Nephron (organoid): ENCODE measurements at regions not wholly inside any gene's neighbourhood (a gene's known extent, or its start where the extent isn't known, plus 50 kb on each side); places are given as distances from the start of the nearest gene placed in this dataset.

Experiments used
- H3K27ac Mint-ChIP-seq, 3 experiments: 2 replicates each; pipeline ENCODE4 v1.8.0; 2020; ENCODE audit warnings: mixed read lengths in 3 of 3, mild to moderate bottlenecking in 2 of 3, moderate library complexity in 1 of 3
- H3K27me3 Mint-ChIP-seq: 2 replicates; pipeline ENCODE4 v1.8.0; 2021; ENCODE audit warnings: low read depth, mild to moderate bottlenecking, moderate library complexity, mixed read lengths
- H3K36me3 Mint-ChIP-seq: 2 replicates; pipeline ENCODE4 v1.8.0; 2020; ENCODE audit warnings: low read depth, mixed read lengths
- H3K4me1 Mint-ChIP-seq: 2 replicates; pipeline ENCODE4 v1.8.0; 2020; ENCODE audit warnings: mixed read lengths
- H3K4me3 Mint-ChIP-seq, 3 experiments: 2 replicates each; pipeline ENCODE4 v1.8.0; 2020; ENCODE audit warnings: mild to moderate bottlenecking in 3 of 3, mixed read lengths in 3 of 3, moderate library complexity in 2 of 3
- H3K9me3 Mint-ChIP-seq: 2 replicates; pipeline ENCODE4 v1.8.0; 2020; ENCODE audit warnings: mixed read lengths
- CTCF ChIP-seq, 3 experiments: fragments of 200-600 bp; sonication (generic); IDR thresholded peaks; one replicate each; pipeline ENCODE4 v1.5.0; 2021; ENCODE audit warnings: antibody characterized with exemption in 3 of 3; ENCODE audit not compliant: unreplicated experiment in 3 of 3

- no peak overlapping the region for H3K27ac Mint-ChIP-seq
- no peaks in the 10 kb centered on the region for H3K4me1 Mint-ChIP-seq
- no peak for TF ChIP-seq CTCF (IDR thresholded peaks at IDR 0.05; ENCODE audit: unreplicated experiment in 3 of 3)
- no peaks in the 10 kb centered on the region for H3K36me3 Mint-ChIP-seq
- peaks cover 4% of the 10 kb centered on the region for H3K27me3 Mint-ChIP-seq
- H3K4me3 Mint-ChIP-seq = no peak overlapping the region
- H3K9me3 Mint-ChIP-seq = peaks cover 44% of the 10 kb centered on the region
Observed at GRCh38 chr18:67742954-67743353, 226.4 kb upstream of the DSEL start.

GRCh38 chr18:67742525-67742924 is 226.0 kb upstream of the DSEL start:
- no peak overlapping the region for H3K4me3 Mint-ChIP-seq
- peaks cover 43% of the 10 kb centered on the region for H3K9me3 Mint-ChIP-seq
- H3K27ac Mint-ChIP-seq = no peak overlapping the region
- no peaks in the 10 kb centered on the region for H3K4me1 Mint-ChIP-seq
- no peaks in the 10 kb centered on the region for H3K36me3 Mint-ChIP-seq
- peaks cover 4% of the 10 kb centered on the region for H3K27me3 Mint-ChIP-seq
- no peak for TF ChIP-seq CTCF (IDR thresholded peaks at IDR 0.05; ENCODE audit: unreplicated experiment in 3 of 3)

- no peaks in the 10 kb centered on the region for H3K9me3 Mint-ChIP-seq
- H3K36me3 Mint-ChIP-seq = no peaks in the 10 kb centered on the region
- TF ChIP-seq CTCF (IDR thresholded peaks at IDR 0.05; ENCODE audit: unreplicated experiment in 3 of 3) = no peak
- no peaks in the 10 kb centered on the region for H3K4me1 Mint-ChIP-seq
- no peak overlapping the region for H3K4me3 Mint-ChIP-seq
- H3K27ac Mint-ChIP-seq = no peak overlapping the region
- no peaks in the 10 kb centered on the region for H3K27me3 Mint-ChIP-seq
Observed at GRCh38 chr18:67735506-67735905, 219.0 kb upstream of the DSEL start.

GRCh38 chr18:67733088-67733487 is 216.6 kb upstream of the DSEL start:
- H3K9me3 Mint-ChIP-seq = no peaks in the 10 kb centered on the region
- no peak overlapping the region for H3K4me3 Mint-ChIP-seq
- no peaks in the 10 kb centered on the region for H3K36me3 Mint-ChIP-seq
- no peak overlapping the region for H3K27ac Mint-ChIP-seq
- no peaks in the 10 kb centered on the region for H3K27me3 Mint-ChIP-seq
- H3K4me1 Mint-ChIP-seq = no peaks in the 10 kb centered on the region
- TF ChIP-seq CTCF (IDR thresholded peaks at IDR 0.05; ENCODE audit: unreplicated experiment in 3 of 3) = no peak

- no peaks in the 10 kb centered on the region for H3K4me1 Mint-ChIP-seq
Observed at GRCh38 chr18:67731851-67732250, 215.3 kb upstream of the DSEL start.

More at GRCh38 chr18:67731851-67732250, 215.3 kb upstream of the DSEL start:
- H3K27me3 Mint-ChIP-seq = no peaks in the 10 kb centered on the region
- no peak overlapping the region for H3K27ac Mint-ChIP-seq
- no peaks in the 10 kb centered on the region for H3K36me3 Mint-ChIP-seq
- no peak for TF ChIP-seq CTCF (IDR thresholded peaks at IDR 0.05; ENCODE audit: unreplicated experiment in 3 of 3)
- H3K4me3 Mint-ChIP-seq = no peak overlapping the region
- H3K9me3 Mint-ChIP-seq = no peaks in the 10 kb centered on the region
